Esophagus squamous epithelium (tissue), 4 donors: ENCODE measurements at regions not wholly inside any gene's neighbourhood (a gene's known extent, or its start where the extent isn't known, plus 50 kb on each side); places are given as distances from the start of the nearest gene placed in this dataset.

ENCODE experiments used
- CTCF ChIP-seq, 6 experiments: fragments of 450-650 bp in 4 of 6; fragments of 200-600 bp in 2 of 6; sonication (generic) in 2 of 6; IDR thresholded peaks; one replicate each; pipeline ENCODE4 v1.5.1; 2016 to 2019; ENCODE audit warnings: antibody characterized with exemption in 6 of 6, mild to moderate bottlenecking in 4 of 6, moderate library complexity in 4 of 6
- POLR2A ChIP-seq, 4 donors: fragments of 450-650 bp; IDR thresholded peaks; one replicate each; pipeline ENCODE4 v1.6.1; 2017; ENCODE audit warnings: antibody characterized with exemption in 4 of 4, mild to moderate bottlenecking in 4 of 4, moderate library complexity in 3 of 4

GRCh38 chr7:116148108-116148507 lies 62.2 kb upstream of the TES start:
- TF ChIP-seq POLR2A (IDR thresholded peaks at IDR 0.05) (no peak), CTCF (IDR thresholded peaks at IDR 0.05) (no peak)
